ENCODE measurements at regions not wholly inside any gene's neighbourhood (a gene's known extent, or its start where the extent isn't known, plus 50 kb on each side); places are given as distances from the start of the nearest gene placed in this dataset.
"Not testable (repeated sequence)": the region's sequence is repeated elsewhere in the genome, so short reads cannot be mapped to it uniquely, and the experiment has no call there.

- 33 to 53% methylated on average over 1 of the region's 1 CpG for WGBS, 2 donors
- Histone ChIP-seq H3K36me3 (no peaks in the 10 kb centered on the region), H3K4me1 (no peaks in the 10 kb centered on the region), H3K27ac (no peak overlapping the region), H3K4me3 (no peak overlapping the region), H3K9me3 (no peaks in the 10 kb centered on the region), H3K27me3 (no peaks in the 10 kb centered on the region)
- no peak for ATAC-seq (ENCODE audit: low FRiP score in 2 of 2)
- no peak for TF ChIP-seq CTCF (IDR thresholded peaks at IDR 0.05)
- no peak for TF ChIP-seq EP300 (IDR thresholded peaks at IDR 0.05)
- no peak for TF ChIP-seq POLR2A (IDR thresholded peaks at IDR 0.05)
- TF ChIP-seq POLR2AphosphoS5 (IDR thresholded peaks at IDR 0.05), result no peak
- DNase-seq, result no peak
Observed at GRCh38 chr6:128712898-128713297, 170.0 kb upstream of the LAMA2 start.

GRCh38 chr6:128711149-128711548, 171.8 kb upstream of the LAMA2 start:
- no peaks in the 10 kb centered on the region for H3K4me1 ChIP-seq
- DNase-seq (no peak), ATAC-seq (ENCODE audit: low FRiP score in 2 of 2) (no peak)
- WGBS, 2 donors, result 83 to 89% methylated on average over 3 of the region's 3 CpGs
- H3K27ac ChIP-seq, result no peak overlapping the region
- no peaks in the 10 kb centered on the region for H3K27me3 ChIP-seq
- H3K4me3 ChIP-seq, result no peak overlapping the region
- no peak for TF ChIP-seq POLR2A (IDR thresholded peaks at IDR 0.05)
- TF ChIP-seq POLR2AphosphoS5 (IDR thresholded peaks at IDR 0.05), result no peak
- TF ChIP-seq CTCF (IDR thresholded peaks at IDR 0.05), result no peak
- TF ChIP-seq EP300 (IDR thresholded peaks at IDR 0.05), result no peak
- H3K9me3 ChIP-seq, result no peaks in the 10 kb centered on the region
- no peaks in the 10 kb centered on the region for H3K36me3 ChIP-seq

- no peaks in the 10 kb centered on the region for H3K36me3 ChIP-seq
- no peaks in the 10 kb centered on the region for H3K27me3 ChIP-seq
- TF ChIP-seq POLR2AphosphoS5 (IDR thresholded peaks at IDR 0.05) (no peak), POLR2A (IDR thresholded peaks at IDR 0.05) (no peak), EP300 (IDR thresholded peaks at IDR 0.05) (no peak), CTCF (IDR thresholded peaks at IDR 0.05) (no peak)
- ATAC-seq (ENCODE audit: low FRiP score in 2 of 2), result no peak
- no peak overlapping the region for H3K27ac ChIP-seq
- DNase-seq, result no peak
- no peaks in the 10 kb centered on the region for H3K4me1 ChIP-seq
- WGBS, 2 donors, result 90 to 91% methylated on average over 2 of the region's 2 CpGs
- H3K4me3 ChIP-seq, result no peak overlapping the region
- H3K9me3 ChIP-seq, result no peaks in the 10 kb centered on the region
Observed at GRCh38 chr6:128710315-128710714, 172.6 kb upstream of the LAMA2 start.

- Histone ChIP-seq H3K27me3 (no peaks in the 10 kb centered on the region), H3K9me3 (no peaks in the 10 kb centered on the region), H3K4me3 (no peak overlapping the region), H3K4me1 (no peaks in the 10 kb centered on the region), H3K36me3 (no peaks in the 10 kb centered on the region), H3K27ac (no peak overlapping the region)
- TF ChIP-seq POLR2AphosphoS5 (IDR thresholded peaks at IDR 0.05) (no peak), POLR2A (IDR thresholded peaks at IDR 0.05) (no peak), CTCF (IDR thresholded peaks at IDR 0.05) (no peak), EP300 (IDR thresholded peaks at IDR 0.05) (no peak)
- 87 to 90% methylated on average over 4 of the region's 4 CpGs for WGBS, 2 donors
- DNase-seq (no peak), ATAC-seq (ENCODE audit: low FRiP score in 2 of 2) (no peak)
Observed at GRCh38 chr6:128704601-128705000, 178.3 kb upstream of the LAMA2 start.

GRCh38 chr6:128703794-128704193, 179.1 kb upstream of the LAMA2 start:
- ATAC-seq (ENCODE audit: low FRiP score in 2 of 2); H3K9me3 ChIP-seq; H3K4me1 ChIP-seq; H3K36me3 ChIP-seq; H3K27me3 ChIP-seq; H3K4me3 ChIP-seq; H3K27ac ChIP-seq; DNase-seq: not testable (repeated sequence)
- 89 to 96% methylated on average over 3 of the region's 3 CpGs for WGBS, 2 donors
